SK-N-SH (cell line): ENCODE measurements at regions not wholly inside any gene's neighbourhood (a gene's known extent, or its start where the extent isn't known, plus 50 kb on each side); places are given as distances from the start of the nearest gene placed in this dataset.

Experiments
- CTCF ChIA-PET: fragments of 300-600, 350-600 bp; formaldehyde crosslinking; extraction: SDS; loops from one replicate; lab custom pipeline; 2021; lab: Yijun Ruan, JAX
- POLR2A ChIA-PET: fragments of 350-600 bp; sonication (Branson Sonifier 250); formaldehyde crosslinking; extraction: SDS; loops from one replicate; lab custom pipeline; 2020; ENCODE audit warnings: antibody characterized with exemption, inconsistent platforms; lab: Yijun Ruan, JAX
- DNase-seq: peaks from one replicate; pipeline ENCODE4 v3.0.0; 2012
- H2AFZ ChIP-seq: fragments of 200-600 bp; sonication (generic); 2 replicates; pipeline ENCODE4 v1.8.1; 2016; ENCODE audit warnings: antibody characterized with exemption, mild to moderate bottlenecking, low read depth
- H3F3A ChIP-seq: fragments of 200-600 bp; sonication (generic); replicated peaks from 2 replicates; pipeline ENCODE3; 2016; ENCODE audit warnings: antibody characterized with exemption, mild to moderate bottlenecking; ENCODE audit not compliant: insufficient read depth
- H3K27ac ChIP-seq, 2 experiments: fragments of 200-500 bp in 1 of 2; fragments of 200-600 bp in 1 of 2; sonication (Bioruptor generic) in 1 of 2; sonication (generic), shearing (Covaris generic) in 1 of 2; 2 replicates each; pipeline versions ENCODE4 v1.5.1 to v1.6.1; 2014 to 2016; ENCODE audit warnings: low read depth in 2 of 2, inconsistent platforms in 1 of 2, low read length in 1 of 2, mild to moderate bottlenecking in 1 of 2, mixed read lengths in 1 of 2
- H3K27me3 ChIP-seq: fragments of 200-600 bp; sonication (generic), shearing (Covaris generic); 2 replicates; pipeline ENCODE4 v1.6.1; 2016; ENCODE audit warnings: mixed run types; ENCODE audit not compliant: insufficient read depth
- H3K36me3 ChIP-seq, 2 experiments: fragments of 200-500 bp in 1 of 2; fragments of 200-600 bp in 1 of 2; sonication (Bioruptor generic) in 1 of 2; sonication (generic) in 1 of 2; replicated peaks in 1 of 2; 2 replicates each; pipeline versions ENCODE3 to v1.5.1; 2014 to 2016; ENCODE audit warnings: low read length in 1 of 2, mild to moderate bottlenecking in 1 of 2; ENCODE audit not compliant: insufficient read depth in 2 of 2, control insufficient read depth in 1 of 2
- H3K4me1 ChIP-seq, 2 experiments: fragments of 200-500 bp in 1 of 2; fragments of 200-600 bp in 1 of 2; sonication (Bioruptor generic) in 1 of 2; sonication (generic), shearing (Covaris generic) in 1 of 2; 2 replicates each; pipeline versions ENCODE4 v1.5.1 to v1.6.1; 2014 to 2016; ENCODE audit warnings: low read depth in 1 of 2, low read length in 1 of 2, mixed run types in 1 of 2; ENCODE audit not compliant: insufficient read depth in 2 of 2, control insufficient read depth in 1 of 2
- H3K4me2 ChIP-seq: fragments of 200-600 bp; sonication (generic), shearing (Covaris generic); 2 replicates; pipeline ENCODE4 v1.6.1; 2017; ENCODE audit warnings: mixed run types
- H3K4me3 ChIP-seq, 2 experiments: fragments of 200-500 bp in 1 of 2; fragments of 200-600 bp in 1 of 2; sonication (Bioruptor generic) in 1 of 2; sonication (generic), shearing (Covaris generic) in 1 of 2; 2 replicates each; pipeline versions ENCODE4 v1.5.1 to v1.8.1; 2014 to 2016; ENCODE audit warnings: low read depth in 2 of 2, inconsistent platforms in 1 of 2, low read length in 1 of 2, mild to moderate bottlenecking in 1 of 2, mixed read lengths in 1 of 2, moderate library complexity in 1 of 2
- H3K79me2 ChIP-seq: fragments of 200-600 bp; sonication (generic); 2 replicates; pipeline ENCODE4 v1.8.1; 2017; ENCODE audit warnings: mild to moderate bottlenecking; ENCODE audit not compliant: insufficient read depth
- H3K9ac ChIP-seq: fragments of 200-600 bp; sonication (generic); 2 replicates; pipeline ENCODE4 v1.6.1; 2017; ENCODE audit warnings: mixed run types
- H3K9me2 ChIP-seq: fragments of 200-600 bp; sonication (generic); 2 replicates; pipeline ENCODE4 v1.6.1; 2017; ENCODE audit warnings: mixed run types
- H3K9me3 ChIP-seq: fragments of 200-600 bp; sonication (generic); 2 replicates; pipeline ENCODE4 v1.6.1; 2017; ENCODE audit warnings: mixed run types, mild to moderate bottlenecking, moderate library complexity
- H4K20me1 ChIP-seq: fragments of 200-600 bp; sonication (generic); 2 replicates; pipeline ENCODE4 v1.6.1; 2017; ENCODE audit warnings: mild to moderate bottlenecking, mixed run types; ENCODE audit not compliant: insufficient read depth
- CTCF ChIP-seq: fragments of 200-600 bp; sonication (generic); IDR thresholded peaks from 2 replicates; pipeline ENCODE4 v1.6.1; 2017; ENCODE audit warnings: antibody characterized with exemption, mild to moderate bottlenecking, moderate library complexity
- FOSL2 ChIP-seq: IDR thresholded peaks from 2 replicates; pipeline ENCODE4 v1.4.0; 2012; ENCODE audit warnings: low read depth, mild to moderate bottlenecking, moderate library complexity, borderline replicate concordance
- FOXJ3 ChIP-seq: sonication (generic); formaldehyde crosslinking; IDR thresholded peaks from 2 replicates; pipeline ENCODE4 v1.5.1; 2020; ENCODE audit warnings: mild to moderate bottlenecking, missing genetic modification reagents
- FOXM1 ChIP-seq: IDR thresholded peaks from 2 replicates; pipeline ENCODE4 v1.4.0; 2012; ENCODE audit warnings: low read depth, mild to moderate bottlenecking
- GABPA ChIP-seq: IDR thresholded peaks from 2 replicates; pipeline ENCODE4 v1.4.0; 2012; ENCODE audit warnings: low read depth, mild to moderate bottlenecking
- GATA2 ChIP-seq: sonication (generic); formaldehyde crosslinking; IDR thresholded peaks from 2 replicates; pipeline ENCODE4 v1.5.0; 2020; ENCODE audit warnings: mild to moderate bottlenecking, missing genetic modification reagents
- NFIC ChIP-seq: IDR thresholded peaks from 2 replicates; pipeline ENCODE4 v1.4.0; 2012; ENCODE audit warnings: borderline replicate concordance
- NRF1 ChIP-seq: IDR thresholded peaks from 2 replicates; pipeline ENCODE4 v1.6.1; 2012; ENCODE audit warnings: low read depth, mild to moderate bottlenecking, low read length
- PBX3 ChIP-seq: IDR thresholded peaks from 2 replicates; pipeline ENCODE4; 2012
- POLR2AphosphoS5 ChIP-seq: IDR thresholded peaks from 2 replicates; pipeline ENCODE4 v1.6.1; 2012; ENCODE audit warnings: low read depth, low read length
- RAD21 ChIP-seq: IDR thresholded peaks from 2 replicates; pipeline ENCODE4 v1.6.1; 2012; ENCODE audit warnings: mild to moderate bottlenecking, low read length
- RCOR1 ChIP-seq: fragments of 150-350 bp; IDR thresholded peaks from 2 replicates; pipeline ENCODE4 v1.6.1; 2017; ENCODE audit warnings: antibody characterized with exemption, low read length
- RFX5 ChIP-seq: IDR thresholded peaks from 2 replicates; pipeline ENCODE4 v1.6.1; 2012; ENCODE audit warnings: mild to moderate bottlenecking, improper control_type of control experiment, low read length
- TAF1 ChIP-seq: IDR thresholded peaks from 2 replicates; pipeline ENCODE4 v1.6.1; 2012; ENCODE audit warnings: low read depth, mild to moderate bottlenecking, low read length, moderate library complexity, borderline replicate concordance
- TCF12 ChIP-seq: IDR thresholded peaks from 2 replicates; pipeline ENCODE4 v1.4.0; 2012
- USF2 ChIP-seq: fragments of 150-350 bp; IDR thresholded peaks from 2 replicates; pipeline ENCODE4 v1.6.1; 2017; ENCODE audit warnings: antibody characterized with exemption, low read length, low read depth, borderline replicate concordance
- WGBS: methylation state at CpG from one replicate; pipeline ENCODE4 v1.1.6; 2017; ENCODE audit warnings: low lambda C conversion rate; 5-methylcytosine and 5-hydroxymethylcytosine counted together

- Histone ChIP-seq H3K9ac (no peak overlapping the region), H4K20me1 (no peaks in the 10 kb centered on the region), H3K9me3 (no peaks in the 10 kb centered on the region), H3K27ac (no peak overlapping the region), H3F3A (no peaks in the 10 kb centered on the region), H3K36me3 (no peaks in the 10 kb centered on the region), H3K27me3 (no peaks in the 10 kb centered on the region), H3K9me2 (no peaks in the 10 kb centered on the region), H3K4me1 (peaks cover 0 to 7% of the 10 kb centered on the region in 2 experiments; a peak in 1 of 4 replicates), H3K4me3 (no peak overlapping the region), H3K79me2 (no peaks in the 10 kb centered on the region), H3K4me2 (no peak overlapping the region), H2AFZ (no peak overlapping the region)
- no peak for DNase-seq
- ChIA-PET POLR2A (no interaction called here), CTCF (interaction anchor here (1.2 kb wide), 1 partner anchor 40 kb away, joined by 4 read pairs; no protein-coding TSS in a partner anchor)
- TF ChIP-seq TCF12 (no peak), FOSL2 (no peak), GABPA (no peak), TAF1 (no peak), CTCF (no peak), FOXJ3 (no peak)
- WGBS = 45% methylated on average over 6 of the region's 10 CpGs
Observed at GRCh38 chr1:5705751-5706150, 286.5 kb downstream of the NPHP4 start.

- Histone ChIP-seq H3K4me1 (peaks cover 0 to 7% of the 10 kb centered on the region in 2 experiments; a peak in 1 of 4 replicates), H4K20me1 (no peaks in the 10 kb centered on the region), H3K4me3 (no peak overlapping the region), H2AFZ (no peak overlapping the region), H3K36me3 (no peaks in the 10 kb centered on the region), H3K79me2 (no peaks in the 10 kb centered on the region), H3K9me2 (no peaks in the 10 kb centered on the region), H3K27ac (no peak overlapping the region), H3K9ac (no peak overlapping the region), H3K9me3 (no peaks in the 10 kb centered on the region), H3K4me2 (no peak overlapping the region), H3F3A (no peaks in the 10 kb centered on the region), H3K27me3 (no peaks in the 10 kb centered on the region)
- no peak for TF ChIP-seq GATA2 (CRISPR knock-in tag)
- ChIA-PET CTCF (no interaction called here), POLR2A (interaction anchor here (0.7 kb wide), 1 partner anchor 844 kb away, joined by 4 read pairs; no protein-coding TSS in a partner anchor)
- WGBS = 51% methylated on average over 13 of the region's 18 CpGs
- no peak for DNase-seq
Observed at GRCh38 chr1:5704561-5705514, 287.4 kb downstream of the NPHP4 start.

GRCh38 chr1:5701642-5702041, 290.6 kb downstream of the NPHP4 start:
- DNase-seq = no peak
- no peaks in the 10 kb centered on the region for H3K9me2 ChIP-seq
- H3K9me3 ChIP-seq = no peaks in the 10 kb centered on the region
- no peaks in the 10 kb centered on the region for H3F3A ChIP-seq
- ChIA-PET CTCF (interaction anchor here (0.6 kb wide), 1 partner anchor 818 kb away, joined by 3 read pairs; no protein-coding TSS in a partner anchor), POLR2A (no interaction called here)
- H4K20me1 ChIP-seq = no peaks in the 10 kb centered on the region
- H3K27me3 ChIP-seq = no peaks in the 10 kb centered on the region
- no peak overlapping the region for H3K9ac ChIP-seq
- H3K4me1 ChIP-seq = no peaks in the 10 kb centered on the region
- no peaks in the 10 kb centered on the region for H3K36me3 ChIP-seq
- H3K79me2 ChIP-seq = no peaks in the 10 kb centered on the region
- no peak overlapping the region for H3K4me3 ChIP-seq
- WGBS = 52% methylated on average over 4 of the region's 4 CpGs
- no peak overlapping the region for H3K4me2 ChIP-seq
- no peak overlapping the region for H2AFZ ChIP-seq
- no peak overlapping the region for H3K27ac ChIP-seq
- TF ChIP-seq RAD21 (no peak), PBX3 (no peak), RFX5 (no peak), NFIC (no peak), NRF1 (no peak), POLR2AphosphoS5 (no peak), GATA2 (CRISPR knock-in tag) (no peak), FOXM1 (no peak), RCOR1 (no peak), USF2 (no peak)
- TF ChIP-seq, all 33 proteins: peak for 0
